Kidney epithelial cell (primary cell): ENCODE measurements at regions not wholly inside any gene's neighbourhood (a gene's known extent, or its start where the extent isn't known, plus 50 kb on each side); places are given as distances from the start of the nearest gene placed in this dataset.

Source experiments
- DNase-seq: peaks from one replicate; pipeline ENCODE4 v3.0.0-alpha.2; 2010; ENCODE audit warnings: low read depth
- H3K27me3 ChIP-seq: 2 replicates; pipeline ENCODE4 v1.6.0; 2011; ENCODE audit warnings: low read length; ENCODE audit not compliant: control insufficient read depth, insufficient read depth
- H3K36me3 ChIP-seq: 2 replicates; pipeline ENCODE4 v1.5.1; 2011; ENCODE audit warnings: low read length; ENCODE audit not compliant: control insufficient read depth, insufficient read depth
- H3K4me3 ChIP-seq: 2 replicates; pipeline ENCODE4 v1.5.1; 2011; ENCODE audit warnings: low read depth, mild to moderate bottlenecking, control low read depth, low read length
- TF ChIP-seq, protein P1 (sequence below): IDR thresholded peaks from 2 replicates; pipeline ENCODE4 v1.5.1; 2011; ENCODE audit warnings: mild to moderate bottlenecking, moderate library complexity, low read length, control low read depth, inconsistent platforms; ENCODE audit not compliant: insufficient read depth, poor library complexity, severe bottlenecking

DNA sequence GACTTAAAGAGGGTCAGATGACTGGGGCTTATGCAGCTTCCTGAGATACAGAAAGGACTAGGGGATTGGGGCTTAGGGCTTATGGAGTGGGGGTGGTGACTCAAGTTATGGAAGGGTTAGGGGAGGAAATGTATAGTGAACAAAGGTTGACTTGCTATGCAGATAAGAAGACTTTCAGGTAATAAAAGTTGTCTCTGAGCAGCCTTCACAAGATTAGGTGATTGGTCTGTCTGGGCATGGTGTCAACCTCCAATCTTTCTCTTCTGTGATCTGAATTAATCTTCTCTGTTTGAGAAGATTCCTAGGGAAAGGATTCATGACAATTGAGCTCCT lies 436.5 kb downstream of the SIPA1L2 start:
- TF ChIP-seq, protein P1, sequence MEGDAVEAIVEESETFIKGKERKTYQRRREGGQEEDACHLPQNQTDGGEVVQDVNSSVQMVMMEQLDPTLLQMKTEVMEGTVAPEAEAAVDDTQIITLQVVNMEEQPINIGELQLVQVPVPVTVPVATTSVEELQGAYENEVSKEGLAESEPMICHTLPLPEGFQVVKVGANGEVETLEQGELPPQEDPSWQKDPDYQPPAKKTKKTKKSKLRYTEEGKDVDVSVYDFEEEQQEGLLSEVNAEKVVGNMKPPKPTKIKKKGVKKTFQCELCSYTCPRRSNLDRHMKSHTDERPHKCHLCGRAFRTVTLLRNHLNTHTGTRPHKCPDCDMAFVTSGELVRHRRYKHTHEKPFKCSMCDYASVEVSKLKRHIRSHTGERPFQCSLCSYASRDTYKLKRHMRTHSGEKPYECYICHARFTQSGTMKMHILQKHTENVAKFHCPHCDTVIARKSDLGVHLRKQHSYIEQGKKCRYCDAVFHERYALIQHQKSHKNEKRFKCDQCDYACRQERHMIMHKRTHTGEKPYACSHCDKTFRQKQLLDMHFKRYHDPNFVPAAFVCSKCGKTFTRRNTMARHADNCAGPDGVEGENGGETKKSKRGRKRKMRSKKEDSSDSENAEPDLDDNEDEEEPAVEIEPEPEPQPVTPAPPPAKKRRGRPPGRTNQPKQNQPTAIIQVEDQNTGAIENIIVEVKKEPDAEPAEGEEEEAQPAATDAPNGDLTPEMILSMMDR = no peak
- Histone ChIP-seq H3K4me3 (no peak overlapping the region), H3K36me3 (no peaks in the 10 kb centered on the region), H3K27me3 (no peaks in the 10 kb centered on the region)
- no peak for DNase-seq

DNA sequence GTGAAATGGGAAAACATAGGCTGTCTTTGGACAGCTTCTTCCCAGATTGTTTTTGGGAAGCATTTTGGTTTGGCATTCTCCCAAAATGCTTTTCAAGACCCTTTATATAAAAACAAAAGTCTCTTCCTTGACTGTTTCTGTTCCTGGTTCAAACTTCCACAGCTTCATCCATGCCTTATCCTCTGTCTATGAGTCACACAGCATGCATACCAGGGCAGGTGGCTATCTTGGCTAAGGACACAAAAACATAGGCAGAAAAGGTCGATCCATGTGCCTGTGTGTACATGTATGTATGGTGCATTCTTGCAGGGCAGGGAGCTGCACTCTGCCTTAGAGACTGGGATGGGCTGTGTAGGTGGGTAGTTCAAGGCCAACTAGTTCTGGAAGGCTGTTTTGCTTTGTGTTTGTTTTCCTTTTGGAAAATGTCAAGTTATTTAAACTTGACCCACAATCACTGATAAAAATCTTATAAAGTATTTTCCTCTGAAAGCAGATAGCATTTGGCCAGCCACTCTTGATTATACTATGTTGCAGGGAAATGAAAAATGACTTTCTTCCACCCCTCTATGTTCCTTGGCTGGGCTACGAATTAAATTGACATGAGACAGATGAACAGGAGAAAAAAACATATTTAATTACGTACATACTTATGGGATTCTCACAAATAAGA lies 437.0 kb downstream of the SIPA1L2 start:
- H3K27me3 ChIP-seq = no peaks in the 10 kb centered on the region
- H3K36me3 ChIP-seq = no peaks in the 10 kb centered on the region
- DNase-seq = no peak
- no peak overlapping the region for H3K4me3 ChIP-seq
- TF ChIP-seq, protein P1 = no peak

DNA sequence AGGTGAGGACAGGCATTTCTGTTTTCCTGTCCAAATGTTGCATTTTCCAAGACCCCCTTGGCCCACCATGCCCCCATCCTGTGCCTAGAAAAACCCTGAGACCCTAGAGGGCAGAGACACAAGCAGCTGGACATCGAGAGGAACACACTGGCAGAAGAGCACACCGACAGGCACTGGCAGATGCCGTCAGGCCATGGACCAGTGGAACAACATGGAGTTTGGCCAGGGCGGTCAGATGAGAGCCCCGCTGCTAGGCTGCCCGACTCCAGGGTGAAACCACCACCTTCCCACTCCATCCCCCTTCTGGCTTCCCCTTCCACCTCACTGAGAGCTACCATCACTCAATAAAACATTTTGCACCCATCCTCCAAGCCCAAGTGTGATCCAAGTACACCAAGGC lies 438.4 kb downstream of the SIPA1L2 start:
- DNase-seq = no peak
- Histone ChIP-seq H3K27me3 (no peaks in the 10 kb centered on the region), H3K4me3 (no peak overlapping the region), H3K36me3 (no peaks in the 10 kb centered on the region)
- TF ChIP-seq, protein P1 = no peak

DNA sequence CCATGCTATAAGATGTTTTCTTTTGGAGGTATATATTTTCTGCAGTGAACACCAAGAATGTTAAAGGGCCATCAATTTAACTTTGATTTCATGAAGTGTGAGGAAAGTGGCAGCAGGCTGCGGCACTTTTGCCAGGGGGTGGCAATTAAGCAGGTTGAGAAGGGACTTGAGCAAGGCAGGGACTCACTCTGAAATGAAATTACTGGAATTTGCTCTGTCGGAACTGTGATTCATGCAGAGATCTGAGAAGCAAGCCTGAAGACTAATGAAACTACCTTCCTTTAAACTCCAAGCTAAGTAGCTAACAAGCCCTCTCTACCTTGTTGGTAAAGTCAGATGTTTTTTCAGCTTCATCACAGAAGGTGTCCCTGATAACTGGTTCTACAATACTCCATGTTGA lies 441.6 kb downstream of the SIPA1L2 start:
- no peaks in the 10 kb centered on the region for H3K27me3 ChIP-seq
- no peak for DNase-seq

DNA sequence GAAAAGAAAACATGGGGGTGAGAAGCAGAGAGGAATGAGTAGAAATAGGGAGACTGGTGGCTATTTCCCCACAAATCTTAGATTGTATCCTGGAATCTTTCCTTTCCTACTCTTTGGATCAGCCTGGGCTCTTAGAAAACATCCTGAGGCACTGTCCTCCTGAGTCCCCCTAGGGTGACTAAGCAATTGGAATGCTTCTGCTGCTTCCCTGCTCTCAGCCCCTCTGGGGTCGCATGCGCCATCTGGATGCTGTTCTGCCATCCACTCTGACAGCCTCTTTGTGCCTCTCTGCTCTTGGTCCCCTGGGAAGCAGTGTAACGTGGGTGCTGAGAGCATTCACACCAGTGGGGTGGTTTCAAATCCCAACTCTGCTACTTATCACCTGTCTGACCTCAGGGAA lies 443.0 kb downstream of the SIPA1L2 start:
- Histone ChIP-seq H3K4me3 (no peak overlapping the region), H3K36me3 (no peaks in the 10 kb centered on the region), H3K27me3 (no peaks in the 10 kb centered on the region)
- no peak for DNase-seq
- TF ChIP-seq, protein P1 = no peak

More for the DNA sequence above, 441.6 kb downstream of the SIPA1L2 start:
- H3K36me3 ChIP-seq = no peaks in the 10 kb centered on the region
- no peak overlapping the region for H3K4me3 ChIP-seq
- TF ChIP-seq, protein P1 = no peak

DNA sequence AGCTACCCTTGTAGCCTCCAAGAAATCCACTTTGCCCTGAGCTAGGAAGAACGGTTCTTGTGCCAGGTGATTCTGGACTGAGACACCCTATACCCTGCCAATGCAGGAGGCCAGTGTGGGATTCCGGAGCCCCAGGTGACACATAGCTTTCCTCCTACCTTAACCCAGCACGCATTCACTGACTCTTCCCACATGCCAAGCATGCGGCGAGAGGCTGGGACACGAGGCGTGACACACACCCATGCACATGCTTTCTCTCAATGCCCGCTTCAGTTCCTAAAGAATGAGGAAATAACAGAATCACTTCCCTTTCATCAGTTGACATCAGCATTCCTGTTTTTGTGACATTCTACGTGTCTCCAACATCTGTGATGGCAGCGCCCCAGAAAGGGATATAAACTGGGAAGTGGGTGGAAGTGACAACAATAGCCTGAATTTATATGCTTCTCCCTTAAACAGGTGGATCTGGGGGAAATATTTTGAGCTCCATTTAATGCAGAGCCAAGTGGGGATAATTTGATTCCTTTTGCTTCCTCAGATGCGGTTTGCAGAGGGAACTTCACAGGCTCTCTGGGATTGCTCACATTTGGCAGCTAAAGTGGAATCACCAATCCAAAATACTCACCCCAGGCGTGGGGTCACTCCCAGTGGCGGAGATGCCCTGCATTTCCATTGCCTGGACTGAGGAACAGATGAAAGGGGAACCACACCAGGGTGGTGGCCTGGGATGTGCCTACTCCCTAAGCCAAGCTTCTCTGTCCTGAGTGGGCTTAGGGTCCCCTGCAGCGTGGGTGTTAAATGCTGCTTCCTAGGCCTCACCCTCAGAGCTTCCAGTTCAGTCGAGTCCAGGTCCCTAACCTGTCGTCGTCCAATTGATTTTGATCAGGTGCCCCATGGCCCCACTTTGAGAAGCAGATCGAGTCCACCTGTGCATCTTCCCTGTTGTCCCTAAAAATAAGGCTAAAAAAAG lies 445.1 kb downstream of the SIPA1L2 start:
- DNase-seq = no peak
- TF ChIP-seq, protein P1 = no peak
- no peaks in the 10 kb centered on the region for H3K27me3 ChIP-seq
- no peak overlapping the region for H3K4me3 ChIP-seq
- no peaks in the 10 kb centered on the region for H3K36me3 ChIP-seq
